GM12878 (cell line): ENCODE measurements at regions not wholly inside any gene's neighbourhood (a gene's known extent, or its start where the extent isn't known, plus 50 kb on each side); places are given as distances from the start of the nearest gene placed in this dataset.

Experiments used
- ATAC-seq: fragments of 200-7000 bp; cut with Tn5 transposase; 3 replicates; pipeline ENCODE4 v1.9.1; 2020; ENCODE audit warnings: mild to moderate bottlenecking, moderate library complexity
- BruUV-seq: library from RNA; stranded (reverse); fragments of 400-500 nt; replicated peaks from 2 replicates; lab custom pipeline; 2021; lab: Mats Ljungman, UMichigan
- CTCF ChIA-PET: fragments of 300-600 bp; sonication (Branson Sonifier 250); formaldehyde crosslinking; extraction: SDS; loops from one replicate; lab custom pipeline; 2021; ENCODE audit warnings: inconsistent platforms; lab: Yijun Ruan, JAX
- POLR2A ChIA-PET: fragments of 350-600 bp; formaldehyde crosslinking; extraction: SDS; loops from one replicate; lab custom pipeline; 2021; ENCODE audit warnings: inconsistent platforms; lab: Charles Lee
- RAD21 ChIA-PET: fragments of 300-600 bp; sonication (Branson Sonifier 250); formaldehyde crosslinking; loops from one replicate; lab custom pipeline; 2023; ENCODE audit warnings: antibody characterized with exemption; ENCODE audit not compliant: unreplicated experiment; lab: Charles Lee
- SMC1A ChIA-PET: fragments of 300-600 bp; sonication (Branson Sonifier 250); formaldehyde crosslinking; loops from one replicate; lab custom pipeline; 2023; ENCODE audit not compliant: unreplicated experiment, uncharacterized antibody; lab: Charles Lee
- DNase-seq: peaks from one replicate; pipeline ENCODE4 v3.0.0-alpha.2; 2011; ENCODE audit warnings: low read depth, low spot score
- FAIRE-seq: peaks from 3 replicates; lab custom pipeline; 2011; peaks lifted over from hg19 to GRCh38; lab: Jason Lieb, UNC
- H2AFZ ChIP-seq: 2 replicates; pipeline ENCODE4 v1.6.0; 2011; ENCODE audit warnings: low read depth, low read length, control low read depth; ENCODE audit not compliant: control insufficient read depth
- H3K27ac ChIP-seq: 2 replicates; pipeline ENCODE4 v1.5.1; 2011; ENCODE audit warnings: control low read depth; ENCODE audit not compliant: control insufficient read depth, insufficient read depth
- H3K27me3 ChIP-seq, 2 experiments: replicated peaks in 1 of 2; 2 replicates each; pipeline versions ENCODE4 v1.6.0 to v1.6.1; 2011; ENCODE audit warnings: low read length in 1 of 2; ENCODE audit not compliant: control insufficient read depth in 2 of 2, insufficient read depth in 2 of 2
- H3K36me3 ChIP-seq, 2 experiments: 2 replicates each; pipeline ENCODE4 v1.5.1; 2011; ENCODE audit warnings: low read length in 1 of 2; ENCODE audit not compliant: control insufficient read depth in 2 of 2, insufficient read depth in 2 of 2
- H3K4me1 ChIP-seq: 2 replicates; pipeline ENCODE4 v1.6.1; 2011; ENCODE audit warnings: mild to moderate bottlenecking, low read length, moderate library complexity, mixed read lengths; ENCODE audit not compliant: control insufficient read depth, insufficient read depth
- H3K4me2 ChIP-seq: 2 replicates; pipeline ENCODE4 v1.6.0; 2011; ENCODE audit warnings: control low read depth; ENCODE audit not compliant: control insufficient read depth, insufficient read depth
- H3K4me3 ChIP-seq: fragments of 200-600 bp; sonication (generic); 2 replicates; pipeline ENCODE4 v1.5.1; 2016
- H3K79me2 ChIP-seq: 2 replicates; pipeline ENCODE4 v1.6.0; 2011; ENCODE audit warnings: low read length; ENCODE audit not compliant: control insufficient read depth, insufficient read depth
- H3K9ac ChIP-seq: 2 replicates; pipeline ENCODE4 v1.8.0; 2011; ENCODE audit warnings: low read length, control low read depth, mixed read lengths; ENCODE audit not compliant: control insufficient read depth, insufficient read depth
- H3K9me3 ChIP-seq: replicated peaks from 3 replicates; pipeline ENCODE4 v1.5.1; 2011; ENCODE audit warnings: mild to moderate bottlenecking, low read length; ENCODE audit not compliant: control insufficient read depth, insufficient read depth
- H4K20me1 ChIP-seq: 2 replicates; pipeline ENCODE4 v1.6.0; 2011; ENCODE audit not compliant: control insufficient read depth, insufficient read depth
- ATF2 ChIP-seq: IDR thresholded peaks from 2 replicates; pipeline ENCODE4 v1.6.1; 2012; ENCODE audit warnings: low read length, inconsistent platforms
- BCL11A ChIP-seq: IDR thresholded peaks from 2 replicates; pipeline ENCODE4 v1.6.1; 2011; ENCODE audit warnings: low read depth, low read length
- LARP7 ChIP-seq: fragments of 450-650 bp; IDR thresholded peaks from 2 replicates; pipeline ENCODE4 v1.6.1; 2017; ENCODE audit warnings: mild to moderate bottlenecking
- MEF2A ChIP-seq: IDR thresholded peaks from 2 replicates; pipeline ENCODE4 v1.6.1; 2011; ENCODE audit warnings: low read depth, mild to moderate bottlenecking, low read length, moderate library complexity; ENCODE audit not compliant: insufficient read depth
- NR2C2 ChIP-seq: IDR thresholded peaks from 2 replicates; pipeline ENCODE4 v1.6.1; 2011; ENCODE audit warnings: borderline replicate concordance, low read depth; ENCODE audit not compliant: control insufficient read depth, insufficient read length
- PML ChIP-seq: IDR thresholded peaks from 2 replicates; pipeline ENCODE4 v1.6.1; 2012; ENCODE audit warnings: low read length, inconsistent platforms
- POU2F2 ChIP-seq: IDR thresholded peaks from 3 replicates; pipeline ENCODE4 v1.6.1; 2011; ENCODE audit warnings: low read depth, mild to moderate bottlenecking, low read length, borderline replicate concordance
- RFX5 ChIP-seq: IDR thresholded peaks from 2 replicates; pipeline ENCODE4 v1.6.1; 2011; ENCODE audit warnings: low read depth, low read length, improper control_type of control experiment
- SMC3 ChIP-seq: IDR thresholded peaks from 2 replicates; pipeline ENCODE4 v1.6.1; 2011; ENCODE audit warnings: low read length, improper control_type of control experiment, borderline replicate concordance
- SPI1 ChIP-seq: IDR thresholded peaks from 2 replicates; pipeline ENCODE4 v1.6.1; 2011; ENCODE audit warnings: low read depth, mild to moderate bottlenecking, low read length, moderate library complexity, borderline replicate concordance; ENCODE audit not compliant: insufficient read depth
- SREBF2 ChIP-seq: IDR thresholded peaks from 2 replicates; pipeline ENCODE4 v1.6.1; 2012; ENCODE audit warnings: mild to moderate bottlenecking, low read length
- TBL1XR1 ChIP-seq: IDR thresholded peaks from 2 replicates; pipeline ENCODE4 v1.6.1; 2012; ENCODE audit warnings: low read depth, low read length, improper control_type of control experiment
- ZBED1 ChIP-seq: IDR thresholded peaks from 2 replicates; pipeline ENCODE4 v1.6.1; 2016; ENCODE audit warnings: borderline replicate concordance
- ZNF24 ChIP-seq: fragments of 450-650 bp; IDR thresholded peaks from 2 replicates; pipeline ENCODE4 v1.6.1; 2017; ENCODE audit warnings: antibody characterized with exemption, mild to moderate bottlenecking
- WGBS: methylation state at CpG from one replicate; pipeline ENCODE4 v1.1.6; 2016; ENCODE audit warnings: low lambda C conversion rate; ENCODE audit not compliant: insufficient replicate concordance, insufficient coverage; ENCODE audit errors: missing lambda C conversion rate; 5-methylcytosine and 5-hydroxymethylcytosine counted together
- in situ Hi-C: fragments of 300-500 bp; cut with MboI; formaldehyde crosslinking; loops from 9 replicates; pipeline ENCODE4 v1.14.3; 2018; ENCODE audit warnings: mixed read lengths
- intact Hi-C: fragments of 100-400 bp; cut with micrococcal nuclease; formaldehyde crosslinking; loops from one replicate; pipeline ENCODE4 v1.14.2; 2022; ENCODE audit not compliant: unreplicated experiment

- TF ChIP-seq POU2F2 (no peak), BCL11A (no peak), SMC3 (no peak), SPI1 (no peak), TBL1XR1 (no peak), NR2C2 (no peak), MEF2A (no peak), ZBED1 (no peak), LARP7 (no peak), RFX5 (no peak), SREBF2 (no peak), PML (no peak), ZNF24 (no peak), ATF2 (no peak)
- TF ChIP-seq, all 136 proteins: peak for 0
- no peaks in the 10 kb centered on the region for H3K79me2 ChIP-seq
- no peak for FAIRE-seq
- in situ Hi-C loops, result no loop called here
- H3K9ac ChIP-seq, result no peak overlapping the region
- no peaks in the 10 kb centered on the region for H3K36me3 ChIP-seq
- no peaks in the 10 kb centered on the region for H4K20me1 ChIP-seq
- 0 out of 3 replicates have a peak, but pooled peaks cover 2% of the 10 kb centered on the region for H3K9me3 ChIP-seq
- ChIA-PET RAD21 (no interaction called here), POLR2A (no interaction called here), SMC1A (no interaction called here), CTCF (no interaction called here)
- no peaks in the 10 kb centered on the region for H3K27me3 ChIP-seq
- H3K4me3 ChIP-seq, result no peak overlapping the region
- no peak overlapping the region for H3K27ac ChIP-seq
- no peak for ATAC-seq
- no TSS peak for BruUV-seq
- no peak for DNase-seq
- no peak overlapping the region for H2AFZ ChIP-seq
- peaks cover 4% of the 10 kb centered on the region; the same call in 1 of the 2 replicates for H3K4me1 ChIP-seq
- no peak overlapping the region for H3K4me2 ChIP-seq
- WGBS, result 94% methylated on average over 4 of the region's 4 CpGs
- intact Hi-C loops, result no loop called here
These were observed 131.9 kb downstream of the MED15 start for GRCh38 chr22:20639343-20639742.
